ENCODE measurements at regions not wholly inside any gene's neighbourhood (a gene's known extent, or its start where the extent isn't known, plus 50 kb on each side); places are given as distances from the start of the nearest gene placed in this dataset.

- TF ChIP-seq, protein P1, sequence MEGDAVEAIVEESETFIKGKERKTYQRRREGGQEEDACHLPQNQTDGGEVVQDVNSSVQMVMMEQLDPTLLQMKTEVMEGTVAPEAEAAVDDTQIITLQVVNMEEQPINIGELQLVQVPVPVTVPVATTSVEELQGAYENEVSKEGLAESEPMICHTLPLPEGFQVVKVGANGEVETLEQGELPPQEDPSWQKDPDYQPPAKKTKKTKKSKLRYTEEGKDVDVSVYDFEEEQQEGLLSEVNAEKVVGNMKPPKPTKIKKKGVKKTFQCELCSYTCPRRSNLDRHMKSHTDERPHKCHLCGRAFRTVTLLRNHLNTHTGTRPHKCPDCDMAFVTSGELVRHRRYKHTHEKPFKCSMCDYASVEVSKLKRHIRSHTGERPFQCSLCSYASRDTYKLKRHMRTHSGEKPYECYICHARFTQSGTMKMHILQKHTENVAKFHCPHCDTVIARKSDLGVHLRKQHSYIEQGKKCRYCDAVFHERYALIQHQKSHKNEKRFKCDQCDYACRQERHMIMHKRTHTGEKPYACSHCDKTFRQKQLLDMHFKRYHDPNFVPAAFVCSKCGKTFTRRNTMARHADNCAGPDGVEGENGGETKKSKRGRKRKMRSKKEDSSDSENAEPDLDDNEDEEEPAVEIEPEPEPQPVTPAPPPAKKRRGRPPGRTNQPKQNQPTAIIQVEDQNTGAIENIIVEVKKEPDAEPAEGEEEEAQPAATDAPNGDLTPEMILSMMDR (IDR thresholded peaks at IDR 0.05) = no peak
- no peak for TF ChIP-seq POLR2A (IDR thresholded peaks at IDR 0.05)
- TF ChIP-seq EP300 (IDR thresholded peaks at IDR 0.05) = no peak
Observed at GRCh38 chr5:125558016-125558415, 811.6 kb upstream of the ZNF608 start.

All from sigmoid colon (tissue), 4 donors.